ENCODE measurements at regions not wholly inside any gene's neighbourhood (a gene's known extent, or its start where the extent isn't known, plus 50 kb on each side); places are given as distances from the start of the nearest gene placed in this dataset.

GRCh38 chr18:44482761-44483160 is 197.9 kb upstream of the SETBP1 start:
- H3K36me3 ChIP-seq (ENCODE audit: insufficient read depth, low read length) = no peaks in the 10 kb centered on the region
- no peak overlapping the region for H3K4me3 ChIP-seq
- no peak overlapping the region for H3K27ac ChIP-seq
- TF ChIP-seq FOXP2 (optimal IDR thresholded peaks at IDR 0.05; ENCODE audit: control extremely low read depth, extremely low read length, insufficient read depth) = no peak
- TF ChIP-seq POLR2AphosphoS5 (IDR thresholded peaks at IDR 0.05; ENCODE audit: borderline replicate concordance, low read depth, low read length) = no peak
- TF ChIP-seq EZH2 (IDR thresholded peaks at IDR 0.05) = no peak
- no peaks in the 10 kb centered on the region for H3K9me3 ChIP-seq (ENCODE audit: low read depth, low read length)
- DNase-seq (ENCODE audit: low read depth, low spot score) = no peak
- no peak overlapping the region for H3K9ac ChIP-seq (ENCODE audit: insufficient read length)

- no peak overlapping the region for H3K27ac ChIP-seq
- no peaks in the 10 kb centered on the region for H3K36me3 ChIP-seq (ENCODE audit: insufficient read depth, low read length)
- no peak overlapping the region for H3K9ac ChIP-seq (ENCODE audit: insufficient read length)
- TF ChIP-seq FOXP2 (optimal IDR thresholded peaks at IDR 0.05; ENCODE audit: control extremely low read depth, extremely low read length, insufficient read depth) (no peak), POLR2AphosphoS5 (IDR thresholded peaks at IDR 0.05; ENCODE audit: borderline replicate concordance, low read depth, low read length) (no peak), EZH2 (IDR thresholded peaks at IDR 0.05) (no peak)
- no peak overlapping the region for H3K4me3 ChIP-seq
- no peaks in the 10 kb centered on the region for H3K9me3 ChIP-seq (ENCODE audit: low read depth, low read length)
- no peak for DNase-seq (ENCODE audit: low read depth, low spot score)
Measured at GRCh38 chr18:44495151-44495550, 185.5 kb upstream of the SETBP1 start.

GRCh38 chr18:44497311-44497710 is 183.4 kb upstream of the SETBP1 start:
- H3K4me3 ChIP-seq = no peak overlapping the region
- no peaks in the 10 kb centered on the region for H3K9me3 ChIP-seq (ENCODE audit: low read depth, low read length)
- no peak for DNase-seq (ENCODE audit: low read depth, low spot score)
- TF ChIP-seq EZH2 (IDR thresholded peaks at IDR 0.05) (no peak), FOXP2 (optimal IDR thresholded peaks at IDR 0.05; ENCODE audit: control extremely low read depth, extremely low read length, insufficient read depth) (no peak), POLR2AphosphoS5 (IDR thresholded peaks at IDR 0.05; ENCODE audit: borderline replicate concordance, low read depth, low read length) (no peak)
- H3K36me3 ChIP-seq (ENCODE audit: insufficient read depth, low read length) = no peaks in the 10 kb centered on the region
- H3K9ac ChIP-seq (ENCODE audit: insufficient read length) = no peak overlapping the region
- no peak overlapping the region for H3K27ac ChIP-seq

- Histone ChIP-seq H3K27ac (no peak overlapping the region), H3K9ac (ENCODE audit: insufficient read length) (no peak overlapping the region), H3K36me3 (ENCODE audit: insufficient read depth, low read length) (no peaks in the 10 kb centered on the region), H3K4me3 (no peak overlapping the region), H3K9me3 (ENCODE audit: low read depth, low read length) (no peaks in the 10 kb centered on the region)
- TF ChIP-seq EZH2 (IDR thresholded peaks at IDR 0.05) = no peak
- TF ChIP-seq POLR2AphosphoS5 (IDR thresholded peaks at IDR 0.05; ENCODE audit: borderline replicate concordance, low read depth, low read length) = no peak
- no peak for TF ChIP-seq FOXP2 (optimal IDR thresholded peaks at IDR 0.05; ENCODE audit: control extremely low read depth, extremely low read length, insufficient read depth)
- no peak for DNase-seq (ENCODE audit: low read depth, low spot score)
Measured at GRCh38 chr18:44497757-44498490, 182.8 kb upstream of the SETBP1 start.

DNA sequence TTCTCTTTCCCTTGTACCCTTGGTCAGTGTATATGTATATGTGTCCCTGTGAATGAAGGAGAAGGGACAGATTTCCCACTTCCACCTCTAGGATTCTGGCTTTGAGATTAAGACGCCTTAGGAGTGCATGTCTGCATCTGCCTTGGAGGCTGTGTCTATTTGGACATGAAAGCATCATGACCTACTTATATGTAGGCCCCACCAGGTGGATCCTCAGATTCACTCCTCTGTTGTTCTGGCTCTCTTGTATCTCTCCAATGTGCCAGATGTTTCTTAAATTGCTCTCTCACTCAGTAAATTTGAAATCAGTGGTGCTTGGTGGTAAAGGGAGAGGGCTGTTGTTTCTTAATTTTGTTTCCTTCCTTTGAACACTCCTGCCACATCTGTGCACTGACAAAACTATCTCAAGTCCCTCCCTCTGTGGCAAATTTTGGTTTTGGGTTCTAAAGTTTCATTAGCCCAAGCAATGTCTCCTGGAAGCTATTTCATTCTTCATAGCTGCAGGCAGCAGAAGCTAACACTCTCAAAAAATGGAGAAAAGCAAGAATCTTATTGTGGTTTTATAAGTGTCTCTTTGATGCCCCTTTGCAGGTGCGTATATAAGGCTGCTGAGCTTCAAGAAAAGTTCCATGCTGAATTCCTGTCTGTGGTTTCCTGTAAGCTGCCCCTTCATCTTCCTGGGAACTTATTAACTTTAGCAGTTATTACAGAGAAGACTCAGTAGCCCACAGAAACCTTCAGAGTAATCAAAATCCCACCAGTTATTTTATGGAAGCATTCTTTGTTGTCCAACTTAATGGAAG is 179.7 kb upstream of the SETBP1 start:
- no peak overlapping the region for H3K27ac ChIP-seq
- no peak for DNase-seq (ENCODE audit: low read depth, low spot score)
- no peak overlapping the region for H3K4me3 ChIP-seq
- H3K9me3 ChIP-seq (ENCODE audit: low read depth, low read length) = no peaks in the 10 kb centered on the region
- TF ChIP-seq POLR2AphosphoS5 (IDR thresholded peaks at IDR 0.05; ENCODE audit: borderline replicate concordance, low read depth, low read length) = no peak
- TF ChIP-seq FOXP2 (optimal IDR thresholded peaks at IDR 0.05; ENCODE audit: control extremely low read depth, extremely low read length, insufficient read depth) = no peak
- TF ChIP-seq EZH2 (IDR thresholded peaks at IDR 0.05) = no peak
- no peaks in the 10 kb centered on the region for H3K36me3 ChIP-seq (ENCODE audit: insufficient read depth, low read length)
- no peak overlapping the region for H3K9ac ChIP-seq (ENCODE audit: insufficient read length)

GRCh38 chr18:44502221-44502620 is 178.5 kb upstream of the SETBP1 start:
- H3K9ac ChIP-seq (ENCODE audit: insufficient read length) = no peak overlapping the region
- no peak for DNase-seq (ENCODE audit: low read depth, low spot score)
- no peak overlapping the region for H3K27ac ChIP-seq
- no peaks in the 10 kb centered on the region for H3K36me3 ChIP-seq (ENCODE audit: insufficient read depth, low read length)
- H3K4me3 ChIP-seq = no peak overlapping the region
- no peaks in the 10 kb centered on the region for H3K9me3 ChIP-seq (ENCODE audit: low read depth, low read length)
- TF ChIP-seq POLR2AphosphoS5 (IDR thresholded peaks at IDR 0.05; ENCODE audit: borderline replicate concordance, low read depth, low read length) (no peak), EZH2 (IDR thresholded peaks at IDR 0.05) (no peak), FOXP2 (optimal IDR thresholded peaks at IDR 0.05; ENCODE audit: control extremely low read depth, extremely low read length, insufficient read depth) (no peak)

DNA sequence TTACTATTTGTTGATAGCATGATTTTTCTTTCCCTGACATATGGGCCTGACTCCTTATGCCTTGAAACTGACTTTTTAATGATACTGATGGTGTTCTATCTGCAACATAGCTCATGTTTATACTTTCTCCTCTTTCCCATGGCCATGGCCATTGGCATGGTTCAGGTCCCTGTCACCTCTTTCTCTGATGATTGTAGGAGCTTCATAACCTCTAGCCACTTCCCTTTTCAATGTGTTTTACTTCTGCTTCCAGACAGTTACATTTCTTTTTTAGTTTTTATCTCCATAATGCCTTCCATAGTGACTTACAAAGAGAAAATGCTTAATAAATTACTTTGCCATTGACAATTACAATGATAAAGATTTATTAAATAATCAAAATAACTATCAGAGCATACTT is 177.9 kb upstream of the SETBP1 start:
- Histone ChIP-seq H3K36me3 (ENCODE audit: insufficient read depth, low read length) (no peaks in the 10 kb centered on the region), H3K9me3 (ENCODE audit: low read depth, low read length) (no peaks in the 10 kb centered on the region), H3K9ac (ENCODE audit: insufficient read length) (no peak overlapping the region), H3K27ac (no peak overlapping the region), H3K4me3 (no peak overlapping the region)
- DNase-seq (ENCODE audit: low read depth, low spot score) = no peak
- TF ChIP-seq EZH2 (IDR thresholded peaks at IDR 0.05) = no peak
- TF ChIP-seq FOXP2 (optimal IDR thresholded peaks at IDR 0.05; ENCODE audit: control extremely low read depth, extremely low read length, insufficient read depth) = no peak
- TF ChIP-seq POLR2AphosphoS5 (IDR thresholded peaks at IDR 0.05; ENCODE audit: borderline replicate concordance, low read depth, low read length) = no peak

DNA sequence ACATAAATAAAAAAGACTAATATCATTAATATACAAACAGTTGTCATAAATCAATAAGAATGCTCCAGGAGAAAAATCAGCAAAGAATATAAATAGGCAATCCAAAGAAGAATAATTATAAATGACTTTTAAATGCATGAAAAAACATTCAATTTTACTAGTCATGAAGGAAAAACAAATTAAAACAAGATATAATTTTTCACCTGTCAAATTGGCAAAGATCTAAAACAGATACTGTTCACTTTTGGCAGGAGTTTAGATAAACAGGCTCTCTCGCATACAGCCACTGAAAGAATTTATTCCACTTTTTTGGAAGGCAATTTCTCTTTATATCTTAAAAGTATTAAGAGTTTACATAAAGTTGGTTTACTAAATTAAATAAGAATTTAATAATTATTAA is 176.8 kb upstream of the SETBP1 start:
- no peaks in the 10 kb centered on the region for H3K36me3 ChIP-seq (ENCODE audit: insufficient read depth, low read length)
- no peak for DNase-seq (ENCODE audit: low read depth, low spot score)
- no peak overlapping the region for H3K27ac ChIP-seq
- TF ChIP-seq EZH2 (IDR thresholded peaks at IDR 0.05) = no peak
- TF ChIP-seq POLR2AphosphoS5 (IDR thresholded peaks at IDR 0.05; ENCODE audit: borderline replicate concordance, low read depth, low read length) = no peak
- no peak for TF ChIP-seq FOXP2 (optimal IDR thresholded peaks at IDR 0.05; ENCODE audit: control extremely low read depth, extremely low read length, insufficient read depth)
- no peak overlapping the region for H3K9ac ChIP-seq (ENCODE audit: insufficient read length)
- no peak overlapping the region for H3K4me3 ChIP-seq
- no peaks in the 10 kb centered on the region for H3K9me3 ChIP-seq (ENCODE audit: low read depth, low read length)

All from SK-N-MC (cell line).